Activated naive CD4-positive, alpha-beta T cell treated with anti-CD3 and anti-CD28 coated beads for 36 hours (primary cell): ENCODE measurements at regions not wholly inside any gene's neighbourhood (a gene's known extent, or its start where the extent isn't known, plus 50 kb on each side); places are given as distances from the start of the nearest gene placed in this dataset.
"Not testable (repeated sequence)": the region's sequence is repeated elsewhere in the genome, so short reads cannot be mapped to it uniquely, and the experiment has no call there.

ENCODE experiments used
- CTCF ChIA-PET: fragments of 350-600 bp; sonication (Branson Sonifier 250); formaldehyde crosslinking; loops from one replicate; lab custom pipeline; 2021; ENCODE audit warnings: antibody characterized with exemption; lab: Charles Lee
- DNase-seq: peaks from one replicate; pipeline ENCODE4 v3.0.0-alpha.2; 2020
- H3K27ac Mint-ChIP-seq: one replicate; pipeline ENCODE4 v1.8.0; 2021; ENCODE audit warnings: mild to moderate bottlenecking, mixed read lengths
- H3K27me3 Mint-ChIP-seq: one replicate; pipeline ENCODE4 v1.8.0; 2021; ENCODE audit warnings: low read depth, mixed read lengths
- H3K36me3 Mint-ChIP-seq: one replicate; pipeline ENCODE4 v1.8.0; 2021; ENCODE audit warnings: low read depth, mixed read lengths
- H3K4me1 Mint-ChIP-seq: one replicate; pipeline ENCODE4 v1.8.0; 2021; ENCODE audit warnings: low read depth, mixed read lengths
- H3K4me3 Mint-ChIP-seq: one replicate; pipeline ENCODE4 v1.8.0; 2021; ENCODE audit warnings: mild to moderate bottlenecking, moderate library complexity, mixed read lengths
- H3K9me3 Mint-ChIP-seq: one replicate; pipeline ENCODE4 v1.8.0; 2021; ENCODE audit warnings: mixed read lengths
- intact Hi-C: fragments of 100-400 bp; cut with micrococcal nuclease; formaldehyde crosslinking; loops from one replicate; pipeline ENCODE4 v1.15.1; 2023

DNA sequence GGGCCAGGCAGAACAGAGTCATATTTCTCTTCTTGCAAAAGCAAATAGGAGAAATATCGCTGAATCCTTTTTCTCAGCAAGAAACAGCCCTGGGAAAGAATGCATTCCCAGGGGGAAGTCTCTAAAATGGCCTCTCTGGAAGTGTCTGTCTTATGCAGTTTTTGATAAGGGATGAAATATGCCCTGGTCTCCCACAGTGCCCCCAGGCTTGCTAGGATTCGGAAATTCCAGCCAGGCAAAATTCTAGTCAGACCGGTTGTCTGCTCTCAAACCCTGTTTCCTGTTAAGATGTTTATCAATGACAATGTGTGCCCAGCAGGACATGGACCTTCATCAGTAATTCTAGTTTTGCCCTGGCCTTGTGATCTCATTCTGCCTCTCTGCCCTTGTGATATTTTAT lies 448.3 kb upstream of the HTR1E start:
- H3K27ac Mint-ChIP-seq, CTCF ChIA-PET, DNase-seq, H3K36me3 Mint-ChIP-seq, H3K4me1 Mint-ChIP-seq, H3K27me3 Mint-ChIP-seq, H3K4me3 Mint-ChIP-seq, intact Hi-C loops: not testable (repeated sequence)
- H3K9me3 Mint-ChIP-seq = peaks cover 18% of the 10 kb centered on the region

GRCh38 chr6:86487660-86488221 lies 449.6 kb upstream of the HTR1E start:
- Mint-ChIP-seq H3K27me3 (no peaks in the 10 kb centered on the region), H3K36me3 (no peaks in the 10 kb centered on the region), H3K4me1 (no peaks in the 10 kb centered on the region), H3K27ac (no peak overlapping the region), H3K4me3 (no peak overlapping the region), H3K9me3 (peaks cover 16% of the 10 kb centered on the region)
- intact Hi-C loops = no loop called here
- no peak for DNase-seq
- CTCF ChIA-PET = no interaction called here

DNA sequence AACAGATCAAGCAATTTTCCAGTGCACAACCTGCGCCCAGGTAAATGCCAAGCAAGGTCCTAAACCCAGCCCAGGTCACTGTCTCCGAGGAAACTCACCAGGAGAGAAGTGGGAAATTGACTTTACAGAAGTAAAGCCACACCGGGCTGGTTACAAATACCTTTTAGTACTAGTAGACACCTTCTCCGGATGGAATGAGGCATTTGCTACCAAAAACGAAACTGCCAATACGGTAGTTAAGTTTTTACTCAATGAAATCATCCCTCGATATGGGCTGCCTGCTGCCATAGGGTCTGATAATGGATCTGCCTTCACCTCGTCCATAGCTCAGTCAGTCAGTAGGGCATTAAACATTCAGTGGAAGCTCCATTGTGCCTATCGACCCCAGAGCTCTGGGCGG lies 459.0 kb upstream of the HTR1E start:
- intact Hi-C loops, H3K27ac Mint-ChIP-seq, CTCF ChIA-PET, H3K9me3 Mint-ChIP-seq, H3K4me3 Mint-ChIP-seq, DNase-seq, H3K4me1 Mint-ChIP-seq, H3K27me3 Mint-ChIP-seq, H3K36me3 Mint-ChIP-seq: not testable (repeated sequence)

GRCh38 chr6:86477500-86478148 lies 459.7 kb upstream of the HTR1E start:
- no peak overlapping the region for H3K27ac Mint-ChIP-seq
- H3K4me3 Mint-ChIP-seq = no peak overlapping the region
- H3K9me3 Mint-ChIP-seq = peaks cover 2% of the 10 kb centered on the region
- H3K27me3 Mint-ChIP-seq = no peaks in the 10 kb centered on the region
- DNase-seq = no peak
- CTCF ChIA-PET = no interaction called here
- no peaks in the 10 kb centered on the region for H3K36me3 Mint-ChIP-seq
- H3K4me1 Mint-ChIP-seq = no peaks in the 10 kb centered on the region
- intact Hi-C loops = no loop called here

- DNase-seq = no peak
- no peaks in the 10 kb centered on the region for H3K27me3 Mint-ChIP-seq
- no peaks in the 10 kb centered on the region for H3K4me1 Mint-ChIP-seq
- CTCF ChIA-PET = no interaction called here
- H3K4me3 Mint-ChIP-seq = no peak overlapping the region
- H3K36me3 Mint-ChIP-seq = no peaks in the 10 kb centered on the region
- H3K27ac Mint-ChIP-seq = no peak overlapping the region
- peaks cover 2% of the 10 kb centered on the region for H3K9me3 Mint-ChIP-seq
- intact Hi-C loops = no loop called here
Measured at GRCh38 chr6:86476311-86476710, 461.0 kb upstream of the HTR1E start.

DNA sequence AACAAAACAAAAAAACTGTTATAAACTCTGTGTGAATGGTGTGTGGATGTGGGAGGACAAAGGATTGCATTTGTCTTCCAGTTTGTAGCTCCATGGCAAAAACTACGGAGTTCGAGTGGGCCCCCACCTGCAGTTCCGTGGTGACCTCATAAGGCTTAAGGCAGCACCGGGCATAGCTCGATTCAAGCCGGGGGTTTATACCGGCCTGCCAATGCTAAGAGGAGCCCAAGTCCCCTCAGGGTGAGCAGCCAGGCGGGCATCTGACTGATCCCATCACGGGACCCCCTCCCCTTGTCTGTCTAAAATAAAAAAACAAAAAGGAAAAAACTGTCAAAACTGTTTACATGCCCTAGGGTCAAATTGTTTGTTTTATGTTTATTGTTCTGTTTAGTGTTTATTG lies 463.2 kb upstream of the HTR1E start:
- Mint-ChIP-seq H3K4me3 (no peak overlapping the region), H3K27ac (no peak overlapping the region), H3K9me3 (peaks cover 2% of the 10 kb centered on the region), H3K4me1 (no peaks in the 10 kb centered on the region), H3K27me3 (no peaks in the 10 kb centered on the region), H3K36me3 (no peaks in the 10 kb centered on the region)
- intact Hi-C loops = no loop called here
- CTCF ChIA-PET = no interaction called here
- no peak for DNase-seq

- CTCF ChIA-PET = no interaction called here
- Mint-ChIP-seq H3K27me3 (no peaks in the 10 kb centered on the region), H3K4me3 (no peak overlapping the region), H3K36me3 (no peaks in the 10 kb centered on the region), H3K4me1 (no peaks in the 10 kb centered on the region), H3K9me3 (peaks cover 2% of the 10 kb centered on the region), H3K27ac (no peak overlapping the region)
- no peak for DNase-seq
- intact Hi-C loops = no loop called here
Measured at GRCh38 chr6:86471791-86472190, 465.5 kb upstream of the HTR1E start.

DNA sequence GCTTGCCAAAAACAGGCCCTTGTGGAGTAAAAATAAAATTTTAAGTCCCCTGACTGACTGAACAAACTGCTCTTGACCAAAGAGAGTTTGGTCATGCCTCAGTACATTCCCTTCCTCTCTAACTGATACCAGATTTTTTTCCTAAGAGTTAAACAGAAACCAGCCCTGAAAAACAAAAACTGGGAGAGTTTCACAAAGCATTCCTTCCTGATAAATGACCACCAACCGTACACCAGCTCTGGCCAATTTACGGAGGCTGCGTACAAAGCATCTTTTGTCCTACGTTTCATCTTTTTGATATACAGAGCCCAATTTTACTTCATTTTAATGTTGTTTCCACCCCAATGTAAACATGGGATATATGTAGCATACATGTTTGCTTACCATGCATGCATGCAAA lies 477.4 kb upstream of the HTR1E start:
- H3K4me1 Mint-ChIP-seq = no peaks in the 10 kb centered on the region
- H3K9me3 Mint-ChIP-seq = peaks cover 2% of the 10 kb centered on the region
- no peak overlapping the region for H3K4me3 Mint-ChIP-seq
- H3K27ac Mint-ChIP-seq = no peak overlapping the region
- CTCF ChIA-PET = no interaction called here
- no peaks in the 10 kb centered on the region for H3K27me3 Mint-ChIP-seq
- intact Hi-C loops = no loop called here
- DNase-seq = no peak
- H3K36me3 Mint-ChIP-seq = no peaks in the 10 kb centered on the region

GRCh38 chr6:86456821-86457220 lies 480.5 kb upstream of the HTR1E start:
- intact Hi-C loops = no loop called here
- no peak for DNase-seq
- H3K9me3 Mint-ChIP-seq = peaks cover 13% of the 10 kb centered on the region
- H3K27ac Mint-ChIP-seq = no peak overlapping the region
- no peaks in the 10 kb centered on the region for H3K36me3 Mint-ChIP-seq
- no peaks in the 10 kb centered on the region for H3K27me3 Mint-ChIP-seq
- no peaks in the 10 kb centered on the region for H3K4me1 Mint-ChIP-seq
- H3K4me3 Mint-ChIP-seq = no peak overlapping the region
- CTCF ChIA-PET = no interaction called here

DNA sequence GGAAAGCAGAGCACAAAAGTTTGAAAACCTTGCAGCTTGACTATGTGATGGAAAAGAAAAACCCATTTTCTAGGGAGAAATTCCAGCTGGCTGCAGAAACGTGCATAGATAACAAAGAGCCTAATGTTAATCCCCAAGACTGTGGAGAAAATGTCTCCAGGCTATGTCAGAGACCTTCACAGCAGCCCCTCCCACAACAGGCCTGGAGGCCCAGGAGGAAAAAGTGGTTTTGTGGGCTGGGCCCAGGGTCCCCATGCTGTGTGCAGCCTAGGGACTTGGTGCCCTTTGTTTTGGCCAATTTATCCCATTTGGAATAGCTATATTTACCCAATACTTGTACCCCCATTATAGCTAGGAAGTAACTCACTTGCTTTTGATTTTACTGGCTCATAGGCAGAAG lies 484.1 kb upstream of the HTR1E start:
- Mint-ChIP-seq H3K4me3 (no peak overlapping the region), H3K36me3 (no peaks in the 10 kb centered on the region), H3K4me1 (no peaks in the 10 kb centered on the region), H3K9me3 (peaks cover 13% of the 10 kb centered on the region), H3K27ac (no peak overlapping the region), H3K27me3 (no peaks in the 10 kb centered on the region)
- intact Hi-C loops = no loop called here
- no peak for DNase-seq
- CTCF ChIA-PET = no interaction called here

DNA sequence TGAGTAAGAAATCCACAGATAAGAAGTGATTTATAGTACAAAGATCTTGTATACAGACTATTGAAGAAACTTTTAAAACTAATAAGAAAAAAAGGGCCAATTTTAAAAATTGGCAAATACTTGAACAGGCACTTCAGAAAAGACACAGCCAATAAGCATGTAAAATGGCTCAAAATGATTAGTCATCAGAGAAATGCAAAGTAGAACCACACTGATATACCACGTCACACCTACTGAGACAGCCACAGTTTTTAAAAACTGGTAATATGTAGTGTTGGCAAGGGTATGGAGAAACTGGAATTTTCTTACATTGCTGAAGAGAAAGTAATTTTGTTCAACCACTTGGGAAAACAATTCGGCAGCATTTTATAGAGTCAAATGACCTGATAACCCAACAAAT lies 488.9 kb upstream of the HTR1E start:
- CTCF ChIA-PET = interaction anchor here (0.6 kb wide), 1 partner anchor 119 kb away, joined by 3 read pairs; no protein-coding TSS in a partner anchor
- DNase-seq = no peak
- Mint-ChIP-seq H3K4me3 (no peak overlapping the region), H3K27me3 (no peaks in the 10 kb centered on the region), H3K9me3 (peaks cover 11% of the 10 kb centered on the region), H3K27ac (no peak overlapping the region), H3K4me1 (no peaks in the 10 kb centered on the region), H3K36me3 (no peaks in the 10 kb centered on the region)
- intact Hi-C loops = no loop called here

- no peaks in the 10 kb centered on the region for H3K27me3 Mint-ChIP-seq
- CTCF ChIA-PET = no interaction called here
- H3K9me3 Mint-ChIP-seq = no peaks in the 10 kb centered on the region
- intact Hi-C loops = no loop called here
- no peak overlapping the region for H3K4me3 Mint-ChIP-seq
- no peak overlapping the region for H3K27ac Mint-ChIP-seq
- no peaks in the 10 kb centered on the region for H3K36me3 Mint-ChIP-seq
- no peak for DNase-seq
- H3K4me1 Mint-ChIP-seq = no peaks in the 10 kb centered on the region
Measured at GRCh38 chr6:86440608-86441007, 496.7 kb upstream of the HTR1E start.

GRCh38 chr6:86423571-86423970 lies 513.8 kb upstream of the HTR1E start:
- no peak for DNase-seq
- H3K4me1 Mint-ChIP-seq = no peaks in the 10 kb centered on the region
- peaks cover 2% of the 10 kb centered on the region for H3K27me3 Mint-ChIP-seq
- H3K27ac Mint-ChIP-seq = no peak overlapping the region
- no peaks in the 10 kb centered on the region for H3K9me3 Mint-ChIP-seq
- CTCF ChIA-PET = no interaction called here
- intact Hi-C loops = no loop called here
- H3K4me3 Mint-ChIP-seq = no peak overlapping the region
- no peaks in the 10 kb centered on the region for H3K36me3 Mint-ChIP-seq
